SK-N-SH (cell line): ENCODE measurements at regions not wholly inside any gene's neighbourhood (a gene's known extent, or its start where the extent isn't known, plus 50 kb on each side); places are given as distances from the start of the nearest gene placed in this dataset.
"Not testable (repeated sequence)": the region's sequence is repeated elsewhere in the genome, so short reads cannot be mapped to it uniquely, and the experiment has no call there.

Source experiments
- CTCF ChIP-seq: fragments of 200-600 bp; sonication (generic); IDR thresholded peaks from 2 replicates; pipeline ENCODE4 v1.6.1; 2017; ENCODE audit warnings: antibody characterized with exemption, mild to moderate bottlenecking, moderate library complexity
- EP300 ChIP-seq, 2 experiments: IDR thresholded peaks; 2 replicates each; pipeline versions ENCODE4 v1.4.0 to v1.6.1; 2012; ENCODE audit warnings: borderline replicate concordance in 1 of 2, low read depth in 1 of 2, low read length in 1 of 2
- EZH2phosphoT487 ChIP-seq: fragments of 200-600 bp; sonication (generic); IDR thresholded peaks from 2 replicates; pipeline ENCODE4 v1.6.1; 2017; ENCODE audit warnings: low read depth, mixed run types, mild to moderate bottlenecking, antibody characterized with exemption, moderate library complexity, borderline replicate concordance
- TF ChIP-seq, protein P1 (sequence below): IDR thresholded peaks from 2 replicates; pipeline ENCODE4 v1.4.0; 2012; ENCODE audit warnings: low read depth

GRCh38 chr12:33076401-33076800 lies 179.8 kb upstream of the PKP2 start:
- TF ChIP-seq CTCF; EZH2phosphoT487; EP300 (IDR thresholded peaks at IDR 0.05; ENCODE audit: borderline replicate concordance in 1 of 2, low read depth in 1 of 2, low read length in 1 of 2): not testable (repeated sequence)
- TF ChIP-seq, protein P1, sequence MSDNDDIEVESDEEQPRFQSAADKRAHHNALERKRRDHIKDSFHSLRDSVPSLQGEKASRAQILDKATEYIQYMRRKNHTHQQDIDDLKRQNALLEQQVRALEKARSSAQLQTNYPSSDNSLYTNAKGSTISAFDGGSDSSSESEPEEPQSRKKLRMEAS: not testable (repeated sequence)
